ENCODE measurements at regions not wholly inside any gene's neighbourhood (a gene's known extent, or its start where the extent isn't known, plus 50 kb on each side); places are given as distances from the start of the nearest gene placed in this dataset.

DNA sequence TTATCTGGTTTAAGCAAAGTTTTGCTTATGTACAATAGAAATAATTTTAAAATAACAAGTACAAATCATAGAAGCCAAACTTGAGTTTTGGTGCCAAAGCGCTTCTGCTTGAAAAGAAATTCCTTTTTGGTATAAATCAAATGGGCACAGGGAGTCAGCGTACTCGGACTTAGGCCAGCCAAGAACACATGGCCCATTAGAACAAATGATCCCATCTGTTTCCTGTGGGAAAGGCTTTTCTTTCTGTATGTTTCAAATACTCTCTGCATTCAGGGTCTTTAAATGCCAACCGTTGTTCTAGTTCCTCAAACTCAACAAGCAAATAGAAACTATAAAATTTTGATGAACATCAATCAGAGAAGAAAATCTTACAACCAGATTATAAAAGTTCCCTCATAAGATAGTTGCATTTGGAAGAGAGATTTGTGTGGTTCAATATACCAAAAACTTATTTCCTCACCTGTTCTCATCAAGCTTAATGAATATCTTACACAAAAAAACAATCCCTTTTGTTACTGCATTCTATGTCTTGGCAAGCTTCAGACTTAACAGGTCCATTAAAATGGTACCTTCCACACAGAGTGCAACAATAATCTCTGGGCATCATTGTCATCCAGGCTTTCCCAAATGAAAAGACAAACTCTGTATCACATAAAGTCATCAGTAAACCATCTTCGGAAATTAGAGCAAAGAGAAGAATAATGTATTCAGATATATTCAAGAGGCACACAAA lies 739.8 kb upstream of the API5 start:
- no peaks in the 10 kb centered on the region for H3K36me3 ChIP-seq (ENCODE audit: control insufficient read depth in 2 of 2, extremely low read depth in 1 of 2, insufficient read depth in 2 of 2, low read length in 2 of 2)
- no peak for TF ChIP-seq POLR2AphosphoS5 (IDR thresholded peaks at IDR 0.05; ENCODE audit: insufficient read depth, low read depth, low read length)
- TF ChIP-seq MAX (IDR thresholded peaks at IDR 0.05; ENCODE audit: insufficient read depth, insufficient read length): no peak
- TF ChIP-seq MYC (IDR thresholded peaks at IDR 0.05; ENCODE audit: low read depth, low read length): no peak
- TF ChIP-seq CTCF (IDR thresholded peaks at IDR 0.05; ENCODE audit: extremely low read depth in 1 of 2, insufficient read depth in 1 of 2, low read depth in 1 of 2, low read length in 2 of 2): no peak
- no peak for TF ChIP-seq POLR2A (IDR thresholded peaks at IDR 0.05; ENCODE audit: low read depth, low read length)
- no peak for TF ChIP-seq FOS (IDR thresholded peaks at IDR 0.05; ENCODE audit: borderline replicate concordance, insufficient read depth, low read length)
- no peak for TF ChIP-seq EZH2 (IDR thresholded peaks at IDR 0.05; ENCODE audit: borderline replicate concordance, low read depth, low read length, severe bottlenecking)
- TF ChIP-seq JUN (IDR thresholded peaks at IDR 0.05; ENCODE audit: borderline replicate concordance, insufficient read depth, insufficient read length, low read depth): no peak
- TF ChIP-seq GATA2 (IDR thresholded peaks at IDR 0.05; ENCODE audit: insufficient read depth, insufficient read length, low read depth, low read length): no peak
- no peaks in the 10 kb centered on the region for H4K20me1 ChIP-seq (replicated peaks; ENCODE audit: control insufficient read depth, extremely low read depth, insufficient read depth, low read length)
- FAIRE-seq (no peak), DNase-seq (ENCODE audit: low read depth, low spot score) (no peak)
- no peak overlapping the region for H3K4me3 ChIP-seq (replicated peaks in 1 of 3; ENCODE audit: insufficient read depth in 1 of 3, low read depth in 1 of 3, low read length in 3 of 3)
- H3K27ac ChIP-seq (ENCODE audit: insufficient read depth, low read depth, low read length): no peak overlapping the region
- H3K9ac ChIP-seq (replicated peaks; ENCODE audit: extremely low read depth, insufficient read depth, low read length): no peak overlapping the region
- ChIA-PET POLR2A (no interaction called here), CTCF (no interaction called here)
- H3K9me1 ChIP-seq (replicated peaks; ENCODE audit: control insufficient read depth, extremely low read depth, insufficient read depth, low read length): no peaks in the 10 kb centered on the region
- no peaks in the 10 kb centered on the region for H3K79me2 ChIP-seq (ENCODE audit: control insufficient read depth, insufficient read depth, low read length)
- intact Hi-C loops (cut with micrococcal nuclease) (no loop called here), dilution Hi-C loops (cut with MboI; ENCODE audit: extremely low pct_ligation_motif_present, low sequenced_read_pairs) (no loop called here)
- H2AFZ ChIP-seq (ENCODE audit: low read depth, low read length): no peak overlapping the region
- BruUV-seq (replicated peaks): no TSS peak
- H3K4me2 ChIP-seq (ENCODE audit: insufficient read depth, low read length): no peak overlapping the region
- H3K27me3 ChIP-seq (ENCODE audit: control insufficient read depth in 2 of 2, insufficient read depth in 2 of 2, low read length in 2 of 2): no peaks in the 10 kb centered on the region
- H3K9me3 ChIP-seq (replicated peaks; ENCODE audit: control insufficient read depth, insufficient read depth, low read length): no peaks in the 10 kb centered on the region
- no peaks in the 10 kb centered on the region for H3K4me1 ChIP-seq (ENCODE audit: control insufficient read depth, extremely low read depth, insufficient read depth, low read length)

All from endothelial cell of umbilical vein (primary cell).